HepG2 (cell line): ENCODE measurements at regions not wholly inside any gene's neighbourhood (a gene's known extent, or its start where the extent isn't known, plus 50 kb on each side); places are given as distances from the start of the nearest gene placed in this dataset.

Experiments
- CBX5 ChIP-seq: sonication (generic); formaldehyde crosslinking; IDR thresholded peaks from 2 replicates; pipeline ENCODE4 v1.4.0; 2020; ENCODE audit warnings: missing genetic modification reagents, borderline replicate concordance
- CEBPB ChIP-seq: IDR thresholded peaks from 2 replicates; pipeline ENCODE4 v1.6.1; 2011; ENCODE audit warnings: low read depth, low read length, improper control_type of control experiment, borderline replicate concordance
- NFE2L2 ChIP-seq: fragments of 150-350 bp; IDR thresholded peaks from 2 replicates; pipeline ENCODE4 v1.6.1; 2014; ENCODE audit warnings: low read length
- NR2F2 ChIP-seq: IDR thresholded peaks from 2 replicates; pipeline ENCODE4 v1.6.1; 2012; ENCODE audit warnings: low read depth, inconsistent platforms, borderline replicate concordance
- PCBP2 ChIP-seq: fragments of 200-400 bp; formaldehyde crosslinking; optimal IDR thresholded peaks from 2 replicates; pipeline ENCODE3; 2018; ENCODE audit warnings: low read length, low read depth; ENCODE audit not compliant: poor library complexity, severe bottlenecking
- POLR2A ChIP-seq, 2 experiments: IDR thresholded peaks; 2 replicates each; pipeline ENCODE4 v1.6.1; 2011; ENCODE audit warnings: low read depth in 2 of 2, low read length in 2 of 2, mild to moderate bottlenecking in 1 of 2, moderate library complexity in 1 of 2; ENCODE audit not compliant: insufficient read depth in 1 of 2
- RXRA ChIP-seq: sonication (generic); formaldehyde crosslinking; IDR thresholded peaks from 2 replicates; pipeline ENCODE4 v1.5.1; 2020; ENCODE audit warnings: missing genetic modification reagents
- TAF15 ChIP-seq: fragments of 200-400 bp; formaldehyde crosslinking; IDR thresholded peaks from one replicate; pipeline ENCODE4 v1.6.1; 2018; ENCODE audit warnings: mild to moderate bottlenecking, low read depth, low read length; ENCODE audit not compliant: poor library complexity, severe bottlenecking
- TF ChIP-seq, protein P1 (sequence below): sonication (generic); formaldehyde crosslinking; IDR thresholded peaks from 2 replicates; pipeline ENCODE4 v1.5.0; 2020; ENCODE audit warnings: mild to moderate bottlenecking, missing genetic modification reagents, moderate library complexity

DNA sequence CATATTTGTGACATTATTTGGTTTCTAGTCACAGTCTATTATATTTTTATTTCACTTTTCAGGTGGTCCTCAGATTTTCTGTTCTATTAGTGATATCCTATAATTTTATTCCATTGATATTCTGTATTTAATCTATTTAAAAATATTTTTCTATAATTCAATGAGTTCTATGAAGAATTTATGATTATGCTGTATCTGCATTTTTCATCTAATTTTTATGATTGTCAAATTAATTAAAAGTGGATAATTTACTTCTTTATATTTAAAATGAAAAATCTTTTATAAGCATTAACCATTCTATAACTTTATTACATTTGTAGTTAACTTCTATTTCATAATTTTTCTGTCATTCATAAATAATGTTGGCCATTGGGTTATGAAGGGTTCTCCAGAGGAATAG, 387.4 kb upstream of the LRRC7 start:
- TF ChIP-seq, protein P1, sequence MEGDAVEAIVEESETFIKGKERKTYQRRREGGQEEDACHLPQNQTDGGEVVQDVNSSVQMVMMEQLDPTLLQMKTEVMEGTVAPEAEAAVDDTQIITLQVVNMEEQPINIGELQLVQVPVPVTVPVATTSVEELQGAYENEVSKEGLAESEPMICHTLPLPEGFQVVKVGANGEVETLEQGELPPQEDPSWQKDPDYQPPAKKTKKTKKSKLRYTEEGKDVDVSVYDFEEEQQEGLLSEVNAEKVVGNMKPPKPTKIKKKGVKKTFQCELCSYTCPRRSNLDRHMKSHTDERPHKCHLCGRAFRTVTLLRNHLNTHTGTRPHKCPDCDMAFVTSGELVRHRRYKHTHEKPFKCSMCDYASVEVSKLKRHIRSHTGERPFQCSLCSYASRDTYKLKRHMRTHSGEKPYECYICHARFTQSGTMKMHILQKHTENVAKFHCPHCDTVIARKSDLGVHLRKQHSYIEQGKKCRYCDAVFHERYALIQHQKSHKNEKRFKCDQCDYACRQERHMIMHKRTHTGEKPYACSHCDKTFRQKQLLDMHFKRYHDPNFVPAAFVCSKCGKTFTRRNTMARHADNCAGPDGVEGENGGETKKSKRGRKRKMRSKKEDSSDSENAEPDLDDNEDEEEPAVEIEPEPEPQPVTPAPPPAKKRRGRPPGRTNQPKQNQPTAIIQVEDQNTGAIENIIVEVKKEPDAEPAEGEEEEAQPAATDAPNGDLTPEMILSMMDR (CRISPR knock-in tag) = no peak
- TF ChIP-seq CEBPB (no peak), POLR2A (IDR thresholded peaks at IDR 0.05; ENCODE audit: insufficient read depth in 1 of 2, low read depth in 2 of 2, low read length in 2 of 2) (no peak), NR2F2 (no peak), NFE2L2 (no peak), CBX5 (no peak), TAF15 (no peak), RXRA (CRISPR knock-in tag) (no peak), PCBP2 (no peak)
